ENCODE measurements at regions not wholly inside any gene's neighbourhood (a gene's known extent, or its start where the extent isn't known, plus 50 kb on each side); places are given as distances from the start of the nearest gene placed in this dataset.

- Histone ChIP-seq H3K9ac (ENCODE audit: low read length) (no peak overlapping the region), H3K36me3 (ENCODE audit: low read depth, low read length) (no peaks in the 10 kb centered on the region), H3F3A (ENCODE audit: low read length, unreplicated experiment) (no peaks in the 10 kb centered on the region), H3K4me3 (ENCODE audit: low read length) (no peak overlapping the region), H3K27ac (ENCODE audit: low read length) (no peak overlapping the region), H3K9me3 (ENCODE audit: low read length) (no peaks in the 10 kb centered on the region), H3K4me2 (ENCODE audit: low read length) (no peak overlapping the region), H4K20me1 (ENCODE audit: low read length) (no peaks in the 10 kb centered on the region), H3K27me3 (ENCODE audit: low read length) (peaks cover 65% of the 10 kb centered on the region; the same call in 1 of the 2 replicates), H3K4me1 (ENCODE audit: insufficient read depth, low read length) (no peaks in the 10 kb centered on the region), H3K79me2 (ENCODE audit: low read length) (no peaks in the 10 kb centered on the region), H3K9me2 (replicated peaks; ENCODE audit: low read length) (no peaks in the 10 kb centered on the region), H2AFZ (ENCODE audit: low read length) (no peak overlapping the region)
- no peak for TF ChIP-seq EZH2 (IDR thresholded peaks at IDR 0.05; ENCODE audit: low read length, unreplicated experiment)
- TF ChIP-seq, protein P1, sequence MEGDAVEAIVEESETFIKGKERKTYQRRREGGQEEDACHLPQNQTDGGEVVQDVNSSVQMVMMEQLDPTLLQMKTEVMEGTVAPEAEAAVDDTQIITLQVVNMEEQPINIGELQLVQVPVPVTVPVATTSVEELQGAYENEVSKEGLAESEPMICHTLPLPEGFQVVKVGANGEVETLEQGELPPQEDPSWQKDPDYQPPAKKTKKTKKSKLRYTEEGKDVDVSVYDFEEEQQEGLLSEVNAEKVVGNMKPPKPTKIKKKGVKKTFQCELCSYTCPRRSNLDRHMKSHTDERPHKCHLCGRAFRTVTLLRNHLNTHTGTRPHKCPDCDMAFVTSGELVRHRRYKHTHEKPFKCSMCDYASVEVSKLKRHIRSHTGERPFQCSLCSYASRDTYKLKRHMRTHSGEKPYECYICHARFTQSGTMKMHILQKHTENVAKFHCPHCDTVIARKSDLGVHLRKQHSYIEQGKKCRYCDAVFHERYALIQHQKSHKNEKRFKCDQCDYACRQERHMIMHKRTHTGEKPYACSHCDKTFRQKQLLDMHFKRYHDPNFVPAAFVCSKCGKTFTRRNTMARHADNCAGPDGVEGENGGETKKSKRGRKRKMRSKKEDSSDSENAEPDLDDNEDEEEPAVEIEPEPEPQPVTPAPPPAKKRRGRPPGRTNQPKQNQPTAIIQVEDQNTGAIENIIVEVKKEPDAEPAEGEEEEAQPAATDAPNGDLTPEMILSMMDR (conservative IDR thresholded peaks at IDR 0.05; ENCODE audit: low read depth, low read length) = no peak
- TF ChIP-seq EZH2phosphoT487 (IDR thresholded peaks at IDR 0.05; ENCODE audit: borderline replicate concordance, low read length) = no peak
- POLR2A ChIA-PET (ENCODE audit: unreplicated experiment) = no interaction called here
- CTCF ChIA-PET = no interaction called here
- intact Hi-C loops (cut with micrococcal nuclease) = no loop called here
- DNase-seq (no peak), ATAC-seq (no peak)
- BruUV-seq (replicated peaks) = no TSS peak
Measured at GRCh38 chr22:49404576-49405241, 423.0 kb downstream of the BRD1 start.

- H4K20me1 ChIP-seq (ENCODE audit: low read length) = no peaks in the 10 kb centered on the region
- no TSS peak for BruUV-seq (replicated peaks)
- H3K4me2 ChIP-seq (ENCODE audit: low read length) = no peak overlapping the region
- H3K79me2 ChIP-seq (ENCODE audit: low read length) = no peaks in the 10 kb centered on the region
- H3K9me3 ChIP-seq (ENCODE audit: low read length) = no peaks in the 10 kb centered on the region
- H2AFZ ChIP-seq (ENCODE audit: low read length) = no peak overlapping the region
- no peaks in the 10 kb centered on the region for H3F3A ChIP-seq (ENCODE audit: low read length, unreplicated experiment)
- no peaks in the 10 kb centered on the region for H3K36me3 ChIP-seq (ENCODE audit: low read depth, low read length)
- TF ChIP-seq EZH2 (IDR thresholded peaks at IDR 0.05; ENCODE audit: low read length, unreplicated experiment) = no peak
- no peak for TF ChIP-seq EZH2phosphoT487 (IDR thresholded peaks at IDR 0.05; ENCODE audit: borderline replicate concordance, low read length)
- TF ChIP-seq, protein P1 (conservative IDR thresholded peaks at IDR 0.05; ENCODE audit: low read depth, low read length) = no peak
- H3K4me3 ChIP-seq (ENCODE audit: low read length) = no peak overlapping the region
- POLR2A ChIA-PET (ENCODE audit: unreplicated experiment) = no interaction called here
- intact Hi-C loops (cut with micrococcal nuclease) = no loop called here
- no peak for ATAC-seq
- no peak overlapping the region for H3K9ac ChIP-seq (ENCODE audit: low read length)
- no peak for DNase-seq
- no peaks in the 10 kb centered on the region for H3K9me2 ChIP-seq (replicated peaks; ENCODE audit: low read length)
- CTCF ChIA-PET = no interaction called here
- no peaks in the 10 kb centered on the region for H3K4me1 ChIP-seq (ENCODE audit: insufficient read depth, low read length)
- peaks cover 61% of the 10 kb centered on the region; the same call in 1 of the 2 replicates for H3K27me3 ChIP-seq (ENCODE audit: low read length)
- no peak overlapping the region for H3K27ac ChIP-seq (ENCODE audit: low read length)
Measured at GRCh38 chr22:49404020-49404419, 423.7 kb downstream of the BRD1 start.

DNA sequence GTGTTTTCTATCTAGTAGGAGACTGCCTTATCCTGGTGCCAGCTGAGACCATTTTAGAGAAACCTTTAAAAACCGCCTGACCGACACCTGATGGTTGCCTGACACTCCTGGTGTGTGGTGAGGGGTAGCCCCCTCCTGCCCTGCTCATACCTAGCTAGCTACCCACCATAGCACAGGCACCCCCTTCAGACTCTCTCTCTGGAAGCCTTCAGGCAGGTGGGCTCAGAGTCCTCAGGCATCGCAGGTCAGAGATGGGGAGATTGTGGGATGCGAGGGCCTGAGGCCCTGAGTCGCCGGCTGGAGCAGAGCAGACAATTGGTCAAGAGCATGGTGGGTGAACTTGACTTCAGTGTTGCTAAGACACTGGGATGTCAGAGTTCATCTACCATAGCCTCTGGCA, 424.6 kb downstream of the BRD1 start:
- TF ChIP-seq EZH2 (IDR thresholded peaks at IDR 0.05; ENCODE audit: low read length, unreplicated experiment) (no peak), EZH2phosphoT487 (IDR thresholded peaks at IDR 0.05; ENCODE audit: borderline replicate concordance, low read length) (no peak)
- TF ChIP-seq, protein P1 (conservative IDR thresholded peaks at IDR 0.05; ENCODE audit: low read depth, low read length) = no peak
- Histone ChIP-seq H4K20me1 (ENCODE audit: low read length) (no peaks in the 10 kb centered on the region), H3K9me3 (ENCODE audit: low read length) (no peaks in the 10 kb centered on the region), H2AFZ (ENCODE audit: low read length) (no peak overlapping the region), H3K79me2 (ENCODE audit: low read length) (no peaks in the 10 kb centered on the region), H3K27me3 (ENCODE audit: low read length) (peaks cover 65% of the 10 kb centered on the region; the same call in 1 of the 2 replicates), H3K27ac (ENCODE audit: low read length) (no peak overlapping the region), H3K4me2 (ENCODE audit: low read length) (no peak overlapping the region), H3K9me2 (replicated peaks; ENCODE audit: low read length) (no peaks in the 10 kb centered on the region), H3K9ac (ENCODE audit: low read length) (no peak overlapping the region), H3K36me3 (ENCODE audit: low read depth, low read length) (no peaks in the 10 kb centered on the region), H3K4me3 (ENCODE audit: low read length) (no peak overlapping the region), H3F3A (ENCODE audit: low read length, unreplicated experiment) (no peaks in the 10 kb centered on the region), H3K4me1 (ENCODE audit: insufficient read depth, low read length) (no peaks in the 10 kb centered on the region)
- intact Hi-C loops (cut with micrococcal nuclease) = no loop called here
- no TSS peak for BruUV-seq (replicated peaks)
- ATAC-seq (no peak), DNase-seq (no peak)
- CTCF ChIA-PET = no interaction called here
- POLR2A ChIA-PET (ENCODE audit: unreplicated experiment) = no interaction called here

All from PC-3 (cell line).